Effector memory CD8-positive, alpha-beta T cell (primary cell): ENCODE measurements at regions not wholly inside any gene's neighbourhood (a gene's known extent, or its start where the extent isn't known, plus 50 kb on each side); places are given as distances from the start of the nearest gene placed in this dataset.

ENCODE experiments used
- ATAC-seq: fragments of 150-1000 bp; cut with Tn5 transposase; replicated peaks from 2 replicates; pipeline ENCODE4 v1.10.0; 2021; ENCODE audit warnings: mild to moderate bottlenecking, moderate library complexity
- DNase-seq, 3 experiments: peaks; one replicate each; pipeline ENCODE4 v3.0.0; 2021
- H3K27ac Mint-ChIP-seq, 2 donors: one replicate each; pipeline ENCODE4 v1.8.0; 2022; ENCODE audit warnings: mild to moderate bottlenecking in 2 of 2, mixed read lengths in 2 of 2, moderate library complexity in 2 of 2
- H3K27me3 Mint-ChIP-seq, 2 donors: one replicate each; pipeline ENCODE4 v1.8.0; 2022; ENCODE audit warnings: mixed read lengths in 2 of 2
- H3K36me3 Mint-ChIP-seq: one replicate; pipeline ENCODE4 v1.8.0; 2022; ENCODE audit warnings: mild to moderate bottlenecking, moderate library complexity, mixed read lengths; ENCODE audit not compliant: insufficient read depth
- H3K4me1 Mint-ChIP-seq, 2 donors: one replicate each; pipeline ENCODE4 v1.8.0; 2022; ENCODE audit warnings: low read depth in 2 of 2, mixed read lengths in 2 of 2
- H3K4me3 Mint-ChIP-seq, 2 donors: one replicate each; pipeline ENCODE4 v1.8.0; 2022; ENCODE audit warnings: mild to moderate bottlenecking in 2 of 2, mixed read lengths in 2 of 2, moderate library complexity in 2 of 2
- H3K9me3 Mint-ChIP-seq, 2 donors: one replicate each; pipeline ENCODE4 v1.8.0; 2022; ENCODE audit warnings: mixed read lengths in 2 of 2

- no peaks in the 10 kb centered on the region for H3K9me3 Mint-ChIP-seq
- H3K27me3 Mint-ChIP-seq, result no peaks in the 10 kb centered on the region
- ATAC-seq, result no peak
- no peak overlapping the region for H3K4me3 Mint-ChIP-seq
- H3K4me1 Mint-ChIP-seq, result no peaks in the 10 kb centered on the region
- H3K36me3 Mint-ChIP-seq, result no peaks in the 10 kb centered on the region
- DNase-seq, result no peak
- no peak overlapping the region for H3K27ac Mint-ChIP-seq
Observed at GRCh38 chr2:18885457-18885856, 296.1 kb upstream of the NT5C1B start.

GRCh38 chr2:18883616-18884456, 294.5 kb upstream of the NT5C1B start:
- ATAC-seq, result no peak
- Mint-ChIP-seq H3K9me3 (peaks cover 0 to 6% of the 10 kb centered on the region in 2 donors), H3K27ac (no peak overlapping the region), H3K27me3 (no peaks in the 10 kb centered on the region), H3K4me3 (no peak overlapping the region), H3K4me1 (no peaks in the 10 kb centered on the region), H3K36me3 (no peaks in the 10 kb centered on the region)
- DNase-seq, result no peak

- ATAC-seq (no peak), DNase-seq (no peak)
- Mint-ChIP-seq H3K9me3 (no peaks in the 10 kb centered on the region), H3K4me3 (no peak overlapping the region), H3K36me3 (no peaks in the 10 kb centered on the region), H3K27ac (no peak overlapping the region), H3K27me3 (no peaks in the 10 kb centered on the region), H3K4me1 (no peaks in the 10 kb centered on the region)
Observed at GRCh38 chr2:18871430-18871829, 282.1 kb upstream of the NT5C1B start.

GRCh38 chr2:18870307-18870706, 280.9 kb upstream of the NT5C1B start:
- no peak overlapping the region for H3K4me3 Mint-ChIP-seq
- no peaks in the 10 kb centered on the region for H3K4me1 Mint-ChIP-seq
- no peaks in the 10 kb centered on the region for H3K9me3 Mint-ChIP-seq
- ATAC-seq, result no peak
- no peaks in the 10 kb centered on the region for H3K36me3 Mint-ChIP-seq
- H3K27me3 Mint-ChIP-seq, result no peaks in the 10 kb centered on the region
- DNase-seq, result no peak
- no peak overlapping the region for H3K27ac Mint-ChIP-seq

GRCh38 chr2:18861951-18862350, 272.6 kb upstream of the NT5C1B start:
- peaks cover 0 to 1% of the 10 kb centered on the region in 2 donors for H3K9me3 Mint-ChIP-seq

GRCh38 chr2:18860179-18860578, 270.8 kb upstream of the NT5C1B start:
- H3K4me1 Mint-ChIP-seq, result peaks cover 1 to 7% of the 10 kb centered on the region in 2 donors
- H3K4me3 Mint-ChIP-seq, result no peak overlapping the region
- ATAC-seq (no peak), DNase-seq (no peak)
- no peak overlapping the region for H3K27ac Mint-ChIP-seq
- H3K36me3 Mint-ChIP-seq, result no peaks in the 10 kb centered on the region
- no peaks in the 10 kb centered on the region for H3K27me3 Mint-ChIP-seq
- peaks cover 0 to 1% of the 10 kb centered on the region in 2 donors for H3K9me3 Mint-ChIP-seq

More at GRCh38 chr2:18861951-18862350, 272.6 kb upstream of the NT5C1B start:
- Mint-ChIP-seq H3K4me3 (no peak overlapping the region), H3K4me1 (peaks cover 1 to 7% of the 10 kb centered on the region in 2 donors), H3K36me3 (no peaks in the 10 kb centered on the region), H3K27me3 (no peaks in the 10 kb centered on the region), H3K27ac (no peak overlapping the region)
- DNase-seq, result no peak
- no peak for ATAC-seq

DNA sequence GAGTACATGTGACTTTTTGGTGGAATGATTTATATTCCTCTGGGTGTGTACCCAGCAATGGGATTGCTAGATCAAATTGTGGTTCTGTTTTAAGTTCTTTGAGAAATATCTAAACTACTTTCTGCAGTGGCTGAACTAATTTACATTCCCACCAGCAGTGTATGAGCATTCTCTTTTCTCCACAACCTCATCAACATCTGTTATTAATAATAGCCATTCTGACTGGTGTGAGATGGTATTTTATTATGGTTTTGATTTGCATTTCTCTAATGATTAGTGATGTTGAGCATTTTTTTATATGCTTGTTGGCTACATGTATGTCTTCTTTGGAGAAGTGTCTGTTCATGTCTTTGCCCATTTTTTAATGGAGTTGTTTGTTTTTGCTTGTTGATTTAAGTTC, 267.4 kb upstream of the NT5C1B start:
- ATAC-seq (no peak), DNase-seq (no peak)

GRCh38 chr2:18855027-18855426, 265.7 kb upstream of the NT5C1B start:
- Mint-ChIP-seq H3K4me3 (no peak overlapping the region), H3K27ac (no peak overlapping the region), H3K9me3 (no peaks in the 10 kb centered on the region), H3K27me3 (no peaks in the 10 kb centered on the region), H3K36me3 (no peaks in the 10 kb centered on the region), H3K4me1 (peaks cover 0 to 7% of the 10 kb centered on the region in 2 donors)
- ATAC-seq (no peak), DNase-seq (no peak)

More for the DNA sequence above, 267.4 kb upstream of the NT5C1B start:
- Mint-ChIP-seq H3K4me1 (peaks cover 1 to 7% of the 10 kb centered on the region in 2 donors), H3K36me3 (no peaks in the 10 kb centered on the region), H3K4me3 (no peak overlapping the region), H3K27ac (no peak overlapping the region), H3K9me3 (no peaks in the 10 kb centered on the region), H3K27me3 (no peaks in the 10 kb centered on the region)

DNA sequence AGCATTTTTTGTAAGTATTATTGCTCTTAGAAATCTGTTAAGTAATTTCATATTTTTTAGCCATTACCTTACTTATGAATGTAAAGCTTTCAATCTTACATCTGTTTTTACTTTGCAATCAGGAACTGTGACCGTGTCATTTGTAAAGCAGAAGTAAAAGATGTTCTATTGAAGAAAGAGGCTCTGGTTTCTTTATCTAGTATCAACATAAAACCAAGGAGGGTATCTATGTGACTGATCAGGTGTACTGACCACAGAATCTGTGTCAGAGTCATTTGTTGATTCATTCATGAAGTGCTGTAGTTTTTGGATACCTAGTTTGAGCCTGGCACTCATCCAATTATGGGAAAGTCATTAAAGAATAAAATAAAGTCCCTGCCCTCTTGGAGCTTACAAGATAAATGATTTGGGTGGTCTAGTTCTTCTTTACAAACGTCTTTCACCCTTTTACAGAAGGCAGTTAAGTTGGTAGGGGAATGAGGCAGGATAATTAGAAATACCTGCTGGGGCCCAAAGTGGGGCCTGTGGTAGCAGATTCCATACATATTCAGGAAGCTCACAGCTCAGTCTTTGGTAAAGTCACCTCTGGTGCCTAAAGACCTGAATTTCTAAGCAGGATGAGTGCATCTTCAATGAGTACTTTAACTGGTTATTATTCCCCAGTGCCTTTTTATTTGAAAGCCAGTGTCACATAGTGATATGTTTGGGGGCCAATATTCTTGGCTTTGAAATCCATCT, 260.6 kb upstream of the NT5C1B start:
- no peaks in the 10 kb centered on the region for H3K9me3 Mint-ChIP-seq
- no peak for DNase-seq

GRCh38 chr2:18848646-18849045, 259.3 kb upstream of the NT5C1B start:
- no peak for ATAC-seq
- Mint-ChIP-seq H3K27ac (no peak overlapping the region), H3K27me3 (no peaks in the 10 kb centered on the region)

More for the DNA sequence above, 260.6 kb upstream of the NT5C1B start:
- H3K36me3 Mint-ChIP-seq, result no peaks in the 10 kb centered on the region
- no peak overlapping the region for H3K27ac Mint-ChIP-seq
- ATAC-seq, result no peak
- no peak overlapping the region for H3K4me3 Mint-ChIP-seq
- no peaks in the 10 kb centered on the region for H3K4me1 Mint-ChIP-seq
- H3K27me3 Mint-ChIP-seq, result no peaks in the 10 kb centered on the region

GRCh38 chr2:18845854-18846445, 256.6 kb upstream of the NT5C1B start:
- no peaks in the 10 kb centered on the region for H3K4me1 Mint-ChIP-seq
- no peak for DNase-seq
- ATAC-seq, result no peak
- no peak overlapping the region for H3K4me3 Mint-ChIP-seq
- no peak overlapping the region for H3K27ac Mint-ChIP-seq
- H3K9me3 Mint-ChIP-seq, result no peaks in the 10 kb centered on the region
- H3K27me3 Mint-ChIP-seq, result no peaks in the 10 kb centered on the region
- no peaks in the 10 kb centered on the region for H3K36me3 Mint-ChIP-seq

More at GRCh38 chr2:18848646-18849045, 259.3 kb upstream of the NT5C1B start:
- Mint-ChIP-seq H3K4me1 (no peaks in the 10 kb centered on the region), H3K9me3 (no peaks in the 10 kb centered on the region), H3K36me3 (no peaks in the 10 kb centered on the region), H3K4me3 (no peak overlapping the region)
- no peak for DNase-seq

DNA sequence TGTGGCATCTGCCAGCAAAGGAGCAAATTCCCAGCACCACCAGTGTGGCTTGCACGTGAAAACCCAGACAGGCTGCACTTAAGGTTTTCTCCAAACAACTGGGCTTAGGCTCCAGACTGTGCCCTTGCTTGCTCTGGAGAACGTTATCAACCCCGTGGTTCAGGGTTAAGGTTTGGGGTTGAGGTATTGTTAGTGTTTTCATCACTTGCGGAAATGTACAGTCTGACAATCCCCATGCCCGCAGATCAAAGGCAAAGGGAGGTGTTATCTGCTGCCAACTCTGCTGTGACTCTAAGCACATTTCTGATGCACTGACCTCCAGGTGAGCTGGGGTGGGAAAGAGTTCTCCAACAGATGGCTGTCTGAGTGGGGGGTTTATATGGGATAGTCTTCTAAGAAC, 253.5 kb upstream of the NT5C1B start:
- Mint-ChIP-seq H3K4me3 (no peak overlapping the region), H3K9me3 (no peaks in the 10 kb centered on the region), H3K36me3 (no peaks in the 10 kb centered on the region), H3K27ac (no peak overlapping the region), H3K27me3 (no peaks in the 10 kb centered on the region), H3K4me1 (no peaks in the 10 kb centered on the region)
- ATAC-seq (no peak), DNase-seq (no peak)

- Mint-ChIP-seq H3K27ac (no peak overlapping the region), H3K27me3 (no peaks in the 10 kb centered on the region), H3K4me1 (no peaks in the 10 kb centered on the region), H3K36me3 (no peaks in the 10 kb centered on the region), H3K9me3 (no peaks in the 10 kb centered on the region), H3K4me3 (no peak overlapping the region)
- no peak for ATAC-seq
- DNase-seq, result no peak
Observed at GRCh38 chr2:18841248-18842150, 252.1 kb upstream of the NT5C1B start.
